Fibroblast of the conjunctiva (primary cell): ENCODE measurements at regions not wholly inside any gene's neighbourhood (a gene's known extent, or its start where the extent isn't known, plus 50 kb on each side); places are given as distances from the start of the nearest gene placed in this dataset.

Experiments used
- DNase-seq: peaks from one replicate; pipeline ENCODE4 v3.0.0-alpha.2; 2010; ENCODE audit warnings: low read depth

DNA sequence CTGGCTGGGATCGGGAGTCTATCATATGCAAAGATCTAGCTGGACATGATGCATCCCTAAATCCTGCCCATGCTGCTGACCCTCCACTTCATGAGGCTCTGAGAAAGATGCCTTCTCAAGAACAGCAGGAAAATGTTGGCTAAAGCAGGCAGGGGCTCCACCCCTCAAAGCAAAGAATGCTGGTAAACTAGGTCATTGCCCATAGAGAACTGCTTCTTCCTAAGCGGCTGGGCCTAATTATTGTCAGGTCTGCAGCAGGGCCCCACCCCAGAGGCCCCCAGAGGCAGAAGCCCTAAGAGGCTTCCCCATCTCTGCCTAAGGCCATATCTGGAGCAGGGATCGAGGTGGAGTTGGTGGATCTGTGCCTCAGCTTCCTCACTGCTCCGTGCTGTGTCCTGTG lies 447.4 kb upstream of the PROK2 start:
- DNase-seq, result no peak

DNA sequence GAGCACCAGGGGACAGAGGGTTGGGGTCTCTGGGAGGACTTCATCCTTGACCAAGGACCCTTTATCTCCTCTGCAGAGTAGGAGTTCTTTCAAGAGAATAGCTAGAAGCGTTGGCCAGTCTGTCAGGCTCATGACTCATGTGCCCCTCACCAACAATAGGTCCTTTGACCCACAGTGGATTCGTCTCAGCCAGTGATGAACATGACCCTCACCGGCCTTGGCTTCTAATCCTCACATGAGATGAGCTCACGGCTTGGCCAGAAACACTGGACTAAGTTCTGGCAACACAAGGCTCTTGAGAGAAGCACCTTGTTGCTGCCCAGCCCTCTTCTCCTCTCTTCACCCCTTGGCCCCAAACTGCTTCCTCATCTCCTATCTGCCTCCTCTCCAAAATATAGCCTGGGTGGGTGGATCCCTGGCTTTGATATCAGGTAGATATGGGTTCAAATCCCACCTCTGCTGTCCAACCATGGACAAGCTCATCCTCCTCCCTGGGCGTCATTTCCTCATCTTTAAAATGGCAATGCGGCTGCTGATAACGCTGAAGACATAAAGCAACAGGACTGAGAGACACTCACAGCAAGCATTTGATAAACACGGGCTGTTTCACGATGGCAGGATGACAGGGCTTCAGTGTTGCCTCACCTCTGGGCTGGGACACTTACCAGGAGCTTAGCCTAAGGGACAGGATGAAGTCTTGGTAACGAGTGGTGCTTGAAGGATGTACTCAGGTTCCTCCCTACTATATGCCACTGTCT lies 446.7 kb upstream of the PROK2 start:
- no peak for DNase-seq

DNA sequence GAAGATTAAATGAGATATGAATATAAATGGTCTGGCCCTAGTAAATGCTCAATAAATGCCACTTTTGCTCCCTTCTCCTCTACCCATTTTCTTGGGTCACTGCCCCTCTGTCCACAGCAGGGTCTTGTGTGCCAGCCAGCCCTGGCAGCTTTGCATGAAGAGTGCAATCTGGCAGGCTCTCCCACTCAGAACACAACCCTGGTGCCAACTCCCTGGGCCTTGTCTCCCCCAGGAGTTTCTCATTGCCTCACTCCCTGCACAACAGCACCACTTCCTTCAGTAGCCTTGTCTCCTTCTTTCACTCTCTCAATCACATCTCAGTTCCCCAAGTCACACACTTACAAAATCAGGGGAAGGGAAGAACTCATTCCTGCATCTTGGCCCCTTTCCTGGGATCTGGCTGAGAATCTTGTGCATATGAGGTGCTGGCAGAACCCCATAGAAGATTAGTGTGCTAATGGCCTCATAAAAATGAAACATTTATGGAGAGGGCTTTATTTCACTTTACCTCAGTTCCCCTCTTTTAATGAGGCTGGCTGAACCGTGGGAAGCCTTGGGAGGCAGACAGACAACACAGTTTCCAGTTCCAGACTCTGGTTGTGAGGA lies 445.9 kb upstream of the PROK2 start:
- no peak for DNase-seq

DNA sequence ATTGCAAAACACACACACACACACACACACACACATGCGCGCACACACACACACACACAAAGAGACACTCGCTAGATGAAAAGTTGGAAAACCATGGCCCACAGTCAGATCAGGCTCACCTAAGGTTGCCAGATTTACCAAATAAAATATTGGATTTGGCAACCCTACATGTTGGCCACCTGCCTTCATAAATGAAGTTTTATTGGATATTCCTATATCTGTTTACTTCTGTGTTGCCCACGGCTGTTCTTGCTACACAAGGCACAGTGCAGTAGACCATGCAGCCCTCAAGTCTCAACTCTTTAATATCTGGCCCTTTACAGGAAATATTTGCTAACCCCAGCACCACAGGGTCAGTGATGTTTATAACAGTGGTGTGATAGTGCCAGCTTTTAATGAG lies 445.0 kb upstream of the PROK2 start:
- DNase-seq, result no peak

DNA sequence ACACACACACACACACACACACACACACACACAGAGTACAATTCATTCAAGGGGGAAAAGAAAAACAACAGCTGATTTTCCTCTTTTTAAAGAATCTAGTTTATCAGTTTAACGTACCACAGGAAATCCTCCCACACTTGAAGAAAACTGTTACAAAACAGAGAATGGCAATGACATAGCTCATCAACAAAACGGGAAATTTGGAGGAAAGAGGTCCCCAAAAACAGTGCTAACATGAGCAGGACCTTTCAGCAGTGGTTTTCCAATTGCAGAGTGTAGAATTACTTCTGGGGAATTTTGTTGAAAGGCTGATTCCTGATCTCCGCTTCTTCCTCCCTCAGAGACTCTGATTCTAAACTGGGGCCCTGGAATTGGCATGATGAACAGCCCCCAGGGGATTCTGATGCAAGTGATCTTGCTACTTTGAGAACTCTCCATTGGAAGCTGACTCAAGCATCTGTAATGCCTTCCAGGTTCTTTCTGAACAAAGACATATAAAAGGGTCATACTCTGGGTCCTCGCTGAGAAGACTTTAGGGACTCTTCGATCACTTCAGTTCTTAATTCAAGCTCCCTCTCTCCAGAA lies 442.6 kb upstream of the PROK2 start:
- DNase-seq, result no peak

DNA sequence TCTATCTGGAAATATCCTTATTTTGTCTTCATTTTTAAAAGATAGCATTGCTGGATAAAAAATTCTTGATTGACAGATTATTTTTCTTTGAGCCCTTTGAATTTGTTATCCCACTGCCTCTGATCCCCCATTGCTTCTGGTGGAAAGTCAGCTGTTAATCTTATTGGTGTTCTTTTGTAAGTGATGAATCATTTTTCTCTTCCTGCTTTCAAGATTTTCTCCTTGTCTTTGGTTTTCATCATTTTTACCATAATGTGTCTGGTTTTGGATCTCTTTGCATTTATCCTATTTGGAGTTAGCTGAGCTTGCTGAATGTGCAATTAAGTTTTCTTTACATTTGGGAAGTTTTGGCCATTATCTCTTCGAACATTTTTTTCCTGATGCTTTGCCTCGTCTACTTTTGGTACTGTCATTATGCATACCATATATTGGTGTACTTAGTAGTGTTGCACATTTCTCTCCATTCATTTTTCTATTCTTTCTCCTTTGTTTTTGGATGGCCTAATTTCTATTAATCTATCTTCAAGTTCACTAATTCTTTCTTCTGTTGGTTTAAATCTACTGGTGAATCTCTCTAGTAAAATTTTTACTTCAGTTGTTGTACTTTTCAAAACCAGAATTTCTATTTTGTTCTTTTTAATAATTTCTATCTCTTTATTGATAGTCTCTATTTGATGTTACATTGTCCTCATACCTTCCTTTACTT lies 440.0 kb upstream of the PROK2 start:
- DNase-seq, result no peak

DNA sequence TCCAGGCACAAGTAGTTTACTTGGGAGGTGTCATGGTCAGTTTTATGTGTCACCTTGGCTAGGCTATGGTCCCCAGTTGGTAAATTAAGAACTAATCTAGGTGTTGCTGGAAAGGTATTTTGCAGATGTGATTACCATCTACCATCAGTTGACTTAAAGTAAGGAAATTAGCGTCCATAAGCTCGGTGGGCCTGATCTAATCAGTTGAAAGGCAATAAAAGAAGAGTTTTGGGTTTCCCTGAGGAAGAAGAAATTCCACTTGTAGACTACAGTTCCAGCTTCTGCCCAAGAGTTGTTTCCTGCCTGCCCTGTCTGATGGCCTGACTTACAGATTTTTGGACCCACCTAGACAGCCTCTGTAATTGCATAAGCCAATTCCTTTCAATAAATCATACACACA lies 438.7 kb upstream of the PROK2 start:
- no peak for DNase-seq

DNA sequence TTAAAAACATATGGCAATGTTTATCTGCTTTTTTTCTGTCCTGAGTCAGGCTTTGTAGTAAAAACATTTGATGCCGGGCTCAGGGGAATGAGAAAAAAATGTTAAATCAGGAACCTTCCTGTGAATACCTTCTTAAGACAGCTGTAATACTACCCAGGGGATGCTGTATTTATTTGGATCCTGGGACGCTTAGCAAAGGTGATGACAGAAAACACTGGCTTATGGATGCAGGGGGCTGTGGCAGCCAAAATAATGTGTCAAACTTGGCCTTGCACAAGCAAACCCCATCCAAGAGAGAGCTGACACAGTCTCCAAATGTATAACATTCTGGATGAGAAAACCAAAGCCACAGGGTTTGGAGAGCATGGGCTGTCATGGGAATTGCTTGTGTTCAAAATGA lies 438.2 kb upstream of the PROK2 start:
- DNase-seq, result peak; percentile 29

DNA sequence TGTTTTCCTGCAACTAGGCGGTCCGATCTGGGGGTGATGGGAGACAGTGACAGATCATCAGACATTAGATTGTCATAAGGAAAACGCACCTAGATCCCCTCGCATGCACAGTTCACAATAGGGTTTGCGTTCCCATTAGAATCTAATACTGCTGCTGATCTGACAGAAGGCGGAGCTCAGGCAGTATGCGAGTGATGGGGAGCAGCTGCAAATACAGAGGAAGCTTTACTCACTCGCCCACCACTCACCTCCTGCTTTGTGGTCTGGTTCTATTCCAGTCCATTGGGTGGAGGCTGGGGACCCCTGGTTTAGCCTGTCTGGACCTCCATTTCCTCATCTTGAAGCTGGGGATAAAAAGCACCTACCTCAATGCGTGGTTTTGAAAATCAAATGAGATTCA lies 437.5 kb upstream of the PROK2 start:
- DNase-seq, result no peak

DNA sequence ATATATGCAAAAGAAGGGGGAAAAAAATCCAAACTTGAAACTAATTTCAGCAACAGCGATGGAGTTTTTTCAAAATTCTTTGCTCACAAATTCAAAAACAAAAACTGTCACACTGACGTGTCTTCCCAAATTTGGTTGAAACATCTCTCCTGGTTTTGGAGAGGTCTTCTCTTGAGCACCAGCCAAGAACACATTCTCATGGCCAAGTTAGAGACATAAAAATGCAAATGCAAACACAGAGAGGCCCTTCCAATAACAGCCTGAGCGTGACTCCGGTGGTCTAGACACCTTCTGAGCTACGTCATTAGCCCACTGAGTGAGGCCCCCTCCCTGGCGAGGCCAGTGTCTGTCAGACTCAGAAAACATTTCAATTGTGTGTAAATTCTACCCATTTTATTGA lies 436.0 kb upstream of the PROK2 start:
- no peak for DNase-seq

DNA sequence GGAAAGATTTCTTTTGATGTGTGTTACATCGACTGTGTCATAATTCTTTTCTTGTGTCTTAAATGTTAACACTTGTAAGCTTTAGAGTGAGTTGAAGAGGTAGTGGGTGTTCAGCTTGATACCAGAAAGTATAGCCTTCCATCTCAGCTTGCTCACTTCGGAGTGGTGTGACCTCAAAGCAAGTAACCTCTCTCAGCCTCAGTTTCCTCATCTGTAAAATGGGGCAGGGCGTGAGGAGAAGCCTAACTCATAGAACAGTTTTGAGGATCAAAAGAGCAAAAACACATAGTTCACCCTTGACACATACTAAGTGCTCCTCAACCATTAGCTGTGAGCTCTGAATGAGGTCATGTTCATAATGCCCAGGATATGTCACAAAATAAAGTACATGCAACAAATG lies 434.8 kb upstream of the PROK2 start:
- no peak for DNase-seq

DNA sequence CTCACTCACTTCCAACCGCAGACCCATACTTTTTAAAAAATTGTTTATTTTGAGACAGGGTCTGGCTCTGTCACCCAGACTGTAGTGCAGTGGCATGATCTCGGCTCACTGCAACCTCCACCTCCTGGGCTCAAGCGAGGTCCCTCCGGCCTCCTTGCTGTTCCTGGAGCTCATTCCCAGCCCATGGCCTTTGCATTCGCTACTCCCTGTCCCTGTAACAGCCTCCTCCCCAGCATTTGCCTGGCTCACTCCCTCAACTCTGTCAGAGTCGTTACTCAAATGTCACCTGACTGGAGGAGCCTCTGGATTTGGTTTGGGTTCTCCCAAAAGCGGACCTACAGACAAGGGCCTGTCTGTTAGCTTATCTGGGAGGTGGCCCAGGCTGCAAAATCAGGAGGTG lies 432.6 kb upstream of the PROK2 start:
- no peak for DNase-seq

DNA sequence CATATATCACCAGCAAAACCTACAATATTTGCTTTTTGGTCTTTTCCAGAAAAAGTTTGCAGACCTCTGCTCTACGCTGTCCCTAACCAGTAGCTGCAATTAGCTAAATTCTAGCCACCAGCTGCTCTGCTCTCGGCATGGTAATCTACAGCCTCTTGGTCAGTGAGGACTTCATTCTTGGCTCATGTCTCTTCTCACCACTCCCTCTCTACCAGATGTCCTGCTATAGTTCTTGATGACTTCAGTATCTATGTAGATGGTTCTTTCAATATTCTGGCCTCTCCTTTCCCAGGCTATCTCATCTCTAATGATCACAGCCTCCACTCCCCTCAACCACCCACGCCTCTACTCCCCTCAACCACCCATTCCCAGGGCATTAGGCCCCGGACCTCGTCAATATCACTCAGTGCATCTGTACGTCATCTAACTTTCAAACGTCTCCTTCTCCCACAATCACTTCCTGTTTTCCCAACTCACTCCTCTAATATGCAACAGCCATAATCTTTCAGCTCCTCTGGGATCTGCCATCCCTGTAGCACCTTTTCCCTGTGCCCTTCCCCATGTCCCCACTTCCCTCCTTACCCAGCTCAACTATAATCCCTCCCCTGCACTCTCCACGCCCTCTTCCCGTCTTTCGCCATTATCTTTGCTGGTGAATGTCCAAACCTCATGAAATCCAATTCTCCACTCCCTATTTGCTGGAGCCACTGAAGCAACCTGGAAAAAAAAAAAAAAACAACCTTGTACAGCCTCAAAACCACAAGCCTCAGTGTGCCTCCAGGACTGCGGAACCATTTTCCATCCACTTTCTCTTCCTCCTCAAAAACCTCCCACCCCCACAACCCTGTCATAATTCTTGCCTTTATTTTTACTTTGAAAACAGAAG lies 429.4 kb upstream of the PROK2 start:
- DNase-seq, result no peak

DNA sequence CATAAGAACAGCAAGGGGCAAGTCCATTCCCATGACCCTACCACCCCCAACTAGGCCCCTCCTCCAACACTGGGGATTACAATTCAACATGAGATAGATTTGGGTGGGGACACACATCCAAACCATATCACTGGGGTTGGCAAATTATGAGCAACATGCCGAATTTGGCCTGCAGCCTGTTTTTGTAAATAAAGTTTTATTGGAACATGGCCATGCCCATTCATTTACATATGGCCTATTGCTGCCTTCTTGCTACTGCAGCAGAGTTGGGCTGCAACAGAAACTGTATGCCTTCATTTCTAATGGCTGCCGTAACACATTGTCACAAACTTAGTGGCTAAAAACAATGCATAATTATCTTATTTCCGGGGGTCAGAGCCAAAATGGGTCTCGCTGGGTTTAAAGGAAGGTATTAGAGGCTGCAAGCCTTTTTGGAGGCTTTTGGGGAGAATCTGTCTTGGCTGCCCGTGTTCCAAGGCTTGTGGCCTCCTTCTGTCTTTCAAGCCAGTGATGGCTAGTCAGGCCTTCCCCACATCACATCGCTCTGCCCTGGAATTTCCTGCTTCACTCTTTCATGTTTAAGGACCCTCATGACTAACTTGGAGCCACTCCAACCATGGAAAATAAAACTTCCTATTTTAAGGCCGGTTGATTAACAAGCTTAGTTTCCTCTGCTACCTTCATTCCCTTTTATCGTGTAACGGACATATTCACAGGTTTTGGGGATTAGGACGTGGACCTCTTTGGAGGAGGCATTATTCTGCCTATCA lies 428.5 kb upstream of the PROK2 start:
- no peak for DNase-seq

DNA sequence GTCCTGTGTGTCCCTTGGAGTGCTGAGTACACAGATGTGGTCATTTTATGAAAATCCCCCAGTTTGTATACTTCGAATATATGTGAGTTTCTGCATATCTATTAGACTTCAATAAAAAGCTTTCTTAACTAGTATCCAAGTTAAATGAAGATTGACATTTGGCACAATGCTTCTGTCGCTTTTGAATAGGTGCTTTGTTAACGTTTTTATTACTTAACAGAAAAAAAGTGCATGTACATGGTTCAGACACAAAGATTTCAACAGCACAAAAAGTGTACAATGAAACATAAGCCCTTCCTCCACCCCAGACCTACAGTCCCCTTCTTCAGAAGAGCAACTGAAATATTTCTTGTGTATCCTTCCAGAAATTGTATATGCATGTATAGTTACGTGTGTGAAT lies 427.4 kb upstream of the PROK2 start:
- DNase-seq, result no peak

DNA sequence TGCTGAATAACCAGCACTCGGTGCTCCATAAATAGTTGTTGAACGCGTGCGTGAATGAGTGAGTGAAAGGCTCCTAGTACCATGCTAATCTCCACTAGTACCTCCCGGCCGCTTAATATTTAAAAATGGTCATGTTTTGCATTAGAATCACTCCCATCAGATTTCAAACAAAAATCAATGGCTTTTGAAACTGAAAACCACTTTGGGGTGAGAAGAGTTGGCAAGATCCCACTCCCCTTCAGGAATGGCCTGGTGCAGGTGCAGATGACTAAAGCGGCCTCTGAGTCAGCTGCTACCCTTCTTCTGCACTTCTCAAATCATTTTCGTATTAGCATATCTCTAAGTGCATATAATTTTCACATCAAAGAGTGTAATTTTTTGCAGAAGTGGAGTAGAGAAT lies 425.3 kb upstream of the PROK2 start:
- no peak for DNase-seq

DNA sequence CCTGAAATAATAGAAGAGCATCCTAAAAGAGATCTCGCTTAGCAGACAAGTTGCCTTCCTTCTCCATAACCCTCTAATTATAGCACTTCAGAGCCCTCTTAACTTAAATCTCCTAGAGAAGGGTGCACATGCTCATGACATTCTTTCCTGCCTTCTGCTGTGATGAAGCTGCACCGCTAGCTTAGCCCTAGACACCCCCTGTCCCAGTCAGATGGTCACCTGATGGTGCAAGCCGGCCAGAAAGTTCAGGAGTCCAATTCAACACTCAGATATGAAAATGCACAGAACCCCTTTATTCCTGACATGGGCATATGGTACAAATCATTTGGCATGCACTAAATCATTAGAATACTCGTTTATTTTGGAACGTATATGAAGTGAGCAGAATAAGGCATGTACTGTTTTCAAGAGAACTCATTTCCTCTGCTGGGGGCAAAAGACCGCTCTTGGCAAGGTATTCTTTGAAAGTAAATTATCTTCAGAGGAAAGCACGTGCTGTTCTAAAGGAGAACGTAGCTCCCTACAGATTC lies 420.4 kb upstream of the PROK2 start:
- no peak for DNase-seq

DNA sequence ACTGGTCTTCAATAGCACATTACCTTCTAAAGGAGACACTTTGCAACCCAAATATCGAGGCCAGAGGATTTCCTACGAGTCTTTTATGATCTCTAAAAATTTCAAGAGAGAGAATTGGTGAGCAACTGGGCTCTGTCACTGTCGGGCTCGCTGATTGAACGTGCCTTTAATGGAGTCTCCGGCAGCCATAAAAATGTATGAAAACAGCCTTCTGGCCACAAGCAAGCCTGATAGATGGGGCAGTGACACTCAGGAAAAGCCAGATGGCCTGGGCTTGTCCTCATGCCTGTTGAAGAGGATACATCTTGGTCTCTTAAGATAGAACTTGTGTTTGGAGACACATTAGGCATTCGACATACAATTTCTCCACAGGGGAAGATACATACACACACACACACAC lies 419.5 kb upstream of the PROK2 start:
- DNase-seq, result no peak

DNA sequence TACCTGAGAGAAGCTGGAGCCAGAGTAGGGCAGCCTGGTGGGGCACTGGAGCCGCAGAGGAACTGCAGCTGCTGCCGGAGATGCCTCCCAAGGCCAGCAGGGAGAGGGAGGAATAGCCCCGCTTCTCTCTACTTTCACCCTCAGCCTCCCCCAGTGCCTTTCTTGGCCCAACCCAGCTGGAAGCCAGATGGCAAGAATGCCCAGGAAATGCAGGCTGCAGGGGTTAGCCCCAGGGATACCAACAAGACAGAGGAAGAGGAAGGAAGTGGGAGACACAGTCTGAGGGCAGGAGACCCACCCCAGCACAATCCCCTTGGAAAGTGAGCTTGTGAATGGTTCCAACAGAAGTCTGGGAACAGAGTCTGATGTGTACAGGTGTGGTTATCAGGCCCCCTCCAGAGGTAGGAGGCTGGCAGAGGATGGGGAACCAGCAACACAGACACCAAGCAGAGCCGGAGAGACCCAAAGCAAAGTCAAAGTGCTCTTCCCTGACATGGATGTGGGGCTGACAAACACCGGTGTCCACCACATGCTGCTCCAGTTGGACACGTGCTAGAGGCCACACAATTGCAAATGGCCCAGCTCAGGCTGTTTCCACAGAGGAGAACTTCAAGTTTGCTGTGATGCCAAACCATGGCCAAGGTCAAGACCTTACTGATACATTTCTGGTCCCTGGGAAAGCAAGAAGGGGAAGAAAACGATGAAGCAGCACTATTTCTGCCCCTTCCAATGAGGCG lies 418.8 kb upstream of the PROK2 start:
- DNase-seq, result no peak

DNA sequence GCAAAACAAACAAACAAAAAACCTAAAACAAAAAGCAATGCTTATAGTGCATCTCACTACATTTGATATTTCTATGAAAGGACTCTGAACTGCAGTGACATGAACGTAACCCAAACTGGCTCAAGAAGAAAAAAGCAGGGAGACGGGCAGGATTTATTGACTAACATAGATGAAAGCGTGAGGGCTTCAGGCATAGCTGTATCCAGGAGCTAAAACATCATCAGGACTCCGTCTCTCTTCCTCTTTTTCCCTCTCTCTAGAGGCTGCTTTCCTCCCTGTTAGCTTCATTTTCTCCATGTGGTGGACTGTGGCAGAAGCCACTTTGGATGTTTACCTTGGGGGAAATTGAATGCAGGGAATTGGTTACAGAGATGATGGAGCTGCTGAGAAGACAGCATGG lies 418.2 kb upstream of the PROK2 start:
- no peak for DNase-seq
